ENCODE measurements at regions not wholly inside any gene's neighbourhood (a gene's known extent, or its start where the extent isn't known, plus 50 kb on each side); places are given as distances from the start of the nearest gene placed in this dataset.

GRCh38 chr10:44233561-44234482 is 151.1 kb downstream of the CXCL12 start:
- H4K20me1 ChIP-seq (ENCODE audit: insufficient read depth, low read length): no peaks in the 10 kb centered on the region
- no peak overlapping the region for H3K4me3 ChIP-seq (replicated peaks in 1 of 3; ENCODE audit: low read depth in 2 of 3, low read length in 3 of 3)
- Mint-ChIP-seq H3K4me3 (no peak overlapping the region), H3K27ac (no peak overlapping the region), H3K27me3 (ENCODE audit: low read depth in 3 of 3) (peaks cover 0 to 2% (median 0%) of the 10 kb centered on the region in 3 donors), H3K36me3 (no peaks in the 10 kb centered on the region), H3K9me3 (peaks cover 4 to 16% (median 9%) of the 10 kb centered on the region in 7 donors), H3K4me1 (no peaks in the 10 kb centered on the region)
- TF ChIP-seq CTCF (IDR thresholded peaks at IDR 0.05): no peak
- H3K4me1 ChIP-seq (ENCODE audit: control insufficient read depth in 1 of 2, insufficient read depth in 2 of 2, low read length in 2 of 2): no peaks in the 10 kb centered on the region
- no peak for DNase-seq
- H3K9me3 ChIP-seq (replicated peaks in 1 of 2; ENCODE audit: control insufficient read depth in 1 of 2, insufficient read depth in 1 of 2, low read length in 2 of 2): peaks cover 0 to 18% of the 10 kb centered on the region in 2 donors
- intact Hi-C loops (cut with micrococcal nuclease): no loop called here
- no peak overlapping the region for H3K9ac ChIP-seq (ENCODE audit: insufficient read depth, low read length, poor library complexity, severe bottlenecking)
- WGBS (ENCODE audit: insufficient coverage): 60% methylated on average over 11 of the region's 23 CpGs
- H3K36me3 ChIP-seq (replicated peaks in 1 of 2; ENCODE audit: control insufficient read depth in 1 of 2, insufficient read depth in 2 of 2, low read length in 2 of 2): no peaks in the 10 kb centered on the region
- H3K27me3 ChIP-seq (ENCODE audit: control insufficient read depth in 2 of 2, insufficient read depth in 2 of 2, low read length in 2 of 2): no peaks in the 10 kb centered on the region
- H3K79me2 ChIP-seq (ENCODE audit: insufficient read depth, low read length): no peaks in the 10 kb centered on the region
- no peak overlapping the region for H2AFZ ChIP-seq (ENCODE audit: insufficient read depth, low read depth, low read length, poor library complexity, severe bottlenecking)
- no peak overlapping the region for H3K27ac ChIP-seq (ENCODE audit: low read depth in 1 of 2, low read length in 2 of 2)
- no peak overlapping the region for H3K4me2 ChIP-seq (replicated peaks; ENCODE audit: extremely low read depth, low read length, poor library complexity, severe bottlenecking)

- peaks cover 5 to 18% (median 12%) of the 10 kb centered on the region in 7 donors for H3K9me3 Mint-ChIP-seq
- intact Hi-C loops (cut with micrococcal nuclease): no loop called here
- no peak overlapping the region for H3K27ac ChIP-seq (ENCODE audit: low read depth in 1 of 2, low read length in 2 of 2)
- peaks cover 13 to 19% of the 10 kb centered on the region in 2 donors for H3K9me3 ChIP-seq (replicated peaks in 1 of 2; ENCODE audit: control insufficient read depth in 1 of 2, insufficient read depth in 1 of 2, low read length in 2 of 2)
- no peaks in the 10 kb centered on the region for H3K27me3 ChIP-seq (ENCODE audit: control insufficient read depth in 2 of 2, insufficient read depth in 2 of 2, low read length in 2 of 2)
- H3K36me3 ChIP-seq (replicated peaks in 1 of 2; ENCODE audit: control insufficient read depth in 1 of 2, insufficient read depth in 2 of 2, low read length in 2 of 2): no peaks in the 10 kb centered on the region
- H3K79me2 ChIP-seq (ENCODE audit: insufficient read depth, low read length): no peaks in the 10 kb centered on the region
- H3K4me2 ChIP-seq (replicated peaks; ENCODE audit: extremely low read depth, low read length, poor library complexity, severe bottlenecking): no peak overlapping the region
- H3K4me1 Mint-ChIP-seq: no peaks in the 10 kb centered on the region
- no peaks in the 10 kb centered on the region for H3K4me1 ChIP-seq (ENCODE audit: control insufficient read depth in 1 of 2, insufficient read depth in 2 of 2, low read length in 2 of 2)
- H3K27me3 Mint-ChIP-seq (ENCODE audit: low read depth in 3 of 3): peaks cover 0 to 2% (median 0%) of the 10 kb centered on the region in 3 donors
- no peak overlapping the region for H3K4me3 ChIP-seq (replicated peaks in 1 of 3; ENCODE audit: low read depth in 2 of 3, low read length in 3 of 3)
- H3K4me3 Mint-ChIP-seq: no peak overlapping the region
- no peak for TF ChIP-seq CTCF (IDR thresholded peaks at IDR 0.05)
- WGBS (ENCODE audit: insufficient coverage): 84% methylated on average over 3 of the region's 3 CpGs
- H3K9ac ChIP-seq (ENCODE audit: insufficient read depth, low read length, poor library complexity, severe bottlenecking): no peak overlapping the region
- H4K20me1 ChIP-seq (ENCODE audit: insufficient read depth, low read length): no peaks in the 10 kb centered on the region
- H3K36me3 Mint-ChIP-seq: no peaks in the 10 kb centered on the region
- no peak overlapping the region for H3K27ac Mint-ChIP-seq
- H2AFZ ChIP-seq (ENCODE audit: insufficient read depth, low read depth, low read length, poor library complexity, severe bottlenecking): no peak overlapping the region
- no peak for DNase-seq
Observed at GRCh38 chr10:44217274-44217820, 167.6 kb downstream of the CXCL12 start.
